H1 (cell line): ENCODE measurements at regions not wholly inside any gene's neighbourhood (a gene's known extent, or its start where the extent isn't known, plus 50 kb on each side); places are given as distances from the start of the nearest gene placed in this dataset.

Experiments used
- HDAC2 ChIP-seq, 2 experiments: fragments of 300-600 bp in 1 of 2; sonication (generic) in 1 of 2; IDR thresholded peaks; 2 replicates each; pipeline ENCODE4 v1.6.1; 2011 to 2012; ENCODE audit warnings: low read depth in 2 of 2, low read length in 2 of 2, mild to moderate bottlenecking in 2 of 2, moderate library complexity in 2 of 2, borderline replicate concordance in 1 of 2, inconsistent platforms in 1 of 2
- JUND ChIP-seq: IDR thresholded peaks from 2 replicates; pipeline ENCODE4 v1.6.1; 2011; ENCODE audit warnings: mild to moderate bottlenecking, improper control_type of control experiment, low read length
- PHF8 ChIP-seq: fragments of 200-600 bp; sonication (generic); conservative IDR thresholded peaks from 2 replicates; pipeline ENCODE4 v1.7.1; 2012; ENCODE audit warnings: low read depth, mild to moderate bottlenecking, inconsistent platforms, low read length, moderate library complexity
- RFX5 ChIP-seq: IDR thresholded peaks from 2 replicates; pipeline ENCODE4 v1.6.1; 2011; ENCODE audit warnings: low read depth, low read length, improper control_type of control experiment, borderline replicate concordance
- RNF2 ChIP-seq: fragments of 200-900, 300-1000 bp; sonication (generic); IDR thresholded peaks from 2 replicates; pipeline ENCODE4 v1.7.1; 2016; ENCODE audit warnings: borderline replicate concordance, low read depth, mild to moderate bottlenecking, antibody characterized with exemption, low read length; ENCODE audit not compliant: poor library complexity, severe bottlenecking; ENCODE audit errors: missing control alignments

DNA sequence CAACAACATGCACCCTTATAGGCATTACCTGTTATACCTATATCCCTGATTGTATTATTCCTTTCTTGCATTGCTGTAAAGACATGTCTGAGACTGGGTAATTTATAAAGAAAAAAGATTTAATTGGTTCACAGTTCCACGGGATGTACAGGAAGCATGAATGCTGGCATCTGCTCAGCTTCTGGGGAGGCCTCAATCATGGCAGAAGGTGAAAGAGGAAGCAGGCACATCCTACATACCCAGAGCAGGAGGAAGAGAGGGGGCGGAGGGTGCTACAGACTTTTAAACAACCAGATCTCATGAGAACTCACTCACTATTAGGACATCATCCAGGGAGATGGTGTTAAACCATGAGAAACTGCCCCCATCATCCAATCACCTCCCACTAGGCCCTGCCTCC, 191.7 kb upstream of the SPHKAP start (continued):
- TF ChIP-seq JUND (no peak), RFX5 (no peak), RNF2 (no peak), PHF8 (no peak), HDAC2 (IDR thresholded peaks at IDR 0.05; ENCODE audit: borderline replicate concordance in 1 of 2, low read depth in 2 of 2, low read length in 2 of 2) (no peak)
